HEK293 (cell line): ENCODE measurements at regions not wholly inside any gene's neighbourhood (a gene's known extent, or its start where the extent isn't known, plus 50 kb on each side); places are given as distances from the start of the nearest gene placed in this dataset.

Experiments
- CTCF ChIP-seq: fragments of 450-650 bp; formaldehyde crosslinking; IDR thresholded peaks from 2 replicates; pipeline ENCODE4 v1.5.1; 2016; ENCODE audit warnings: missing biosample characterization, missing genetic modification characterization
- PATZ1 ChIP-seq: fragments of 450-650 bp; formaldehyde crosslinking; IDR thresholded peaks from 2 replicates; pipeline ENCODE4 v1.5.1; 2016; ENCODE audit warnings: missing biosample characterization, missing genetic modification characterization
- SCRT1 ChIP-seq: fragments of 450-650 bp; formaldehyde crosslinking; IDR thresholded peaks from 2 replicates; pipeline ENCODE4 v1.5.1; 2016; ENCODE audit warnings: missing biosample characterization, missing genetic modification characterization, borderline replicate concordance
- TCF7L2 ChIP-seq: IDR thresholded peaks from 2 replicates; pipeline ENCODE4 v1.6.1; 2011; ENCODE audit warnings: low read depth, mild to moderate bottlenecking, inconsistent platforms, low read length, moderate library complexity, borderline replicate concordance
- ZBTB26 ChIP-seq: fragments of 450-650 bp; formaldehyde crosslinking; optimal IDR thresholded peaks from 2 replicates; pipeline ENCODE3; 2016; ENCODE audit warnings: missing biosample characterization, mild to moderate bottlenecking, missing genetic modification characterization
- ZNF133 ChIP-seq: fragments of 450-650 bp; formaldehyde crosslinking; IDR thresholded peaks from 2 replicates; pipeline ENCODE4 v1.5.1; 2016; ENCODE audit warnings: missing biosample characterization, missing genetic modification characterization
- ZNF274 ChIP-seq, 2 experiments: fragments of 200-500 bp in 1 of 2; fragments of 450-650 bp in 1 of 2; sonication (Bioruptor generic) in 1 of 2; formaldehyde crosslinking in 1 of 2; IDR thresholded peaks; 2 replicates each; pipeline versions ENCODE4 v1.5.1 to v1.6.1; 2014 to 2016; ENCODE audit warnings: borderline replicate concordance in 1 of 2, inconsistent platforms in 1 of 2, low read length in 1 of 2, missing biosample characterization in 1 of 2, missing genetic modification characterization in 1 of 2
- ZNF362 ChIP-seq: fragments of 450-650 bp; formaldehyde crosslinking; IDR thresholded peaks from 2 replicates; pipeline ENCODE4 v1.5.1; 2016; ENCODE audit warnings: missing biosample characterization, missing genetic modification characterization
- ZNF391 ChIP-seq: fragments of 450-650 bp; formaldehyde crosslinking; IDR thresholded peaks from 2 replicates; pipeline ENCODE4 v1.5.1; 2016; ENCODE audit warnings: low read depth, missing biosample characterization, missing genetic modification characterization, borderline replicate concordance
- TF ChIP-seq, protein P1 (sequence below): fragments of 450-650 bp; formaldehyde crosslinking; IDR thresholded peaks from 2 replicates; pipeline ENCODE4 v1.5.1; 2016; ENCODE audit warnings: missing biosample characterization, missing genetic modification characterization
- TF ChIP-seq, protein P2 (sequence below): IDR thresholded peaks from 2 replicates; pipeline ENCODE4 v1.6.1; 2011; ENCODE audit warnings: mild to moderate bottlenecking, low read depth, low read length, borderline replicate concordance
- TF ChIP-seq, protein P3 (sequence below): fragments of 450-650 bp; formaldehyde crosslinking; IDR thresholded peaks from 2 replicates; pipeline ENCODE4 v1.5.1; 2017; ENCODE audit warnings: missing biosample characterization, missing genetic modification characterization

- no peak for TF ChIP-seq ZNF362
- no peak for TF ChIP-seq SCRT1 (tag by site-specific recombination)
- TF ChIP-seq, protein P1, sequence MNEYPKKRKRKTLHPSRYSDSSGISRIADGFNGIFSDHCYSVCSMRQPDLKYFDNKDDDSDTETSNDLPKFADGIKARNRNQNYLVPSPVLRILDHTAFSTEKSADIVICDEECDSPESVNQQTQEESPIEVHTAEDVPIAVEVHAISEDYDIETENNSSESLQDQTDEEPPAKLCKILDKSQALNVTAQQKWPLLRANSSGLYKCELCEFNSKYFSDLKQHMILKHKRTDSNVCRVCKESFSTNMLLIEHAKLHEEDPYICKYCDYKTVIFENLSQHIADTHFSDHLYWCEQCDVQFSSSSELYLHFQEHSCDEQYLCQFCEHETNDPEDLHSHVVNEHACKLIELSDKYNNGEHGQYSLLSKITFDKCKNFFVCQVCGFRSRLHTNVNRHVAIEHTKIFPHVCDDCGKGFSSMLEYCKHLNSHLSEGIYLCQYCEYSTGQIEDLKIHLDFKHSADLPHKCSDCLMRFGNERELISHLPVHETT (tag by site-specific recombination), result no peak
- TF ChIP-seq CTCF, result no peak
- TF ChIP-seq, protein P2, sequence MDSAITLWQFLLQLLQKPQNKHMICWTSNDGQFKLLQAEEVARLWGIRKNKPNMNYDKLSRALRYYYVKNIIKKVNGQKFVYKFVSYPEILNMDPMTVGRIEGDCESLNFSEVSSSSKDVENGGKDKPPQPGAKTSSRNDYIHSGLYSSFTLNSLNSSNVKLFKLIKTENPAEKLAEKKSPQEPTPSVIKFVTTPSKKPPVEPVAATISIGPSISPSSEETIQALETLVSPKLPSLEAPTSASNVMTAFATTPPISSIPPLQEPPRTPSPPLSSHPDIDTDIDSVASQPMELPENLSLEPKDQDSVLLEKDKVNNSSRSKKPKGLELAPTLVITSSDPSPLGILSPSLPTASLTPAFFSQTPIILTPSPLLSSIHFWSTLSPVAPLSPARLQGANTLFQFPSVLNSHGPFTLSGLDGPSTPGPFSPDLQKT, result no peak
- no peak for TF ChIP-seq ZNF133
- TF ChIP-seq PATZ1 (tag by site-specific recombination), result no peak
- no peak for TF ChIP-seq TCF7L2
- no peak for TF ChIP-seq ZNF274 (IDR thresholded peaks at IDR 0.05; ENCODE audit: low read length)
- no peak for TF ChIP-seq ZNF274 (tag by site-specific recombination; IDR thresholded peaks at IDR 0.05; ENCODE audit: borderline replicate concordance)
- TF ChIP-seq, protein P3, sequence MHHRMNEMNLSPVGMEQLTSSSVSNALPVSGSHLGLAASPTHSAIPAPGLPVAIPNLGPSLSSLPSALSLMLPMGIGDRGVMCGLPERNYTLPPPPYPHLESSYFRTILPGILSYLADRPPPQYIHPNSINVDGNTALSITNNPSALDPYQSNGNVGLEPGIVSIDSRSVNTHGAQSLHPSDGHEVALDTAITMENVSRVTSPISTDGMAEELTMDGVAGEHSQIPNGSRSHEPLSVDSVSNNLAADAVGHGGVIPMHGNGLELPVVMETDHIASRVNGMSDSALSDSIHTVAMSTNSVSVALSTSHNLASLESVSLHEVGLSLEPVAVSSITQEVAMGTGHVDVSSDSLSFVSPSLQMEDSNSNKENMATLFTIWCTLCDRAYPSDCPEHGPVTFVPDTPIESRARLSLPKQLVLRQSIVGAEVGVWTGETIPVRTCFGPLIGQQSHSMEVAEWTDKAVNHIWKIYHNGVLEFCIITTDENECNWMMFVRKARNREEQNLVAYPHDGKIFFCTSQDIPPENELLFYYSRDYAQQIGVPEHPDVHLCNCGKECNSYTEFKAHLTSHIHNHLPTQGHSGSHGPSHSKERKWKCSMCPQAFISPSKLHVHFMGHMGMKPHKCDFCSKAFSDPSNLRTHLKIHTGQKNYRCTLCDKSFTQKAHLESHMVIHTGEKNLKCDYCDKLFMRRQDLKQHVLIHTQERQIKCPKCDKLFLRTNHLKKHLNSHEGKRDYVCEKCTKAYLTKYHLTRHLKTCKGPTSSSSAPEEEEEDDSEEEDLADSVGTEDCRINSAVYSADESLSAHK (tag by site-specific recombination), result no peak
- no peak for TF ChIP-seq ZNF391 (tag by site-specific recombination)
- no peak for TF ChIP-seq ZBTB26 (tag by site-specific recombination)
Measured at GRCh38 chr1:173295391-173295790, 88.3 kb upstream of the TNFSF4 start.
